Right cardiac atrium (tissue), 5 donors: ENCODE measurements at regions not wholly inside any gene's neighbourhood (a gene's known extent, or its start where the extent isn't known, plus 50 kb on each side); places are given as distances from the start of the nearest gene placed in this dataset.

Source experiments
- ATAC-seq, 2 donors: fragments of 200-7000 bp; cut with Tn5 transposase; one replicate each; pipeline versions ENCODE4 v1.8.0 to v1.9.1; 2020; ENCODE audit warnings: moderate library complexity in 2 of 2, mild to moderate bottlenecking in 1 of 2
- DNase-seq, 3 donors: peaks; one replicate each; pipeline ENCODE4 v3.0.0-alpha.2; 2020
- H3K27ac ChIP-seq: one replicate; pipeline ENCODE4 v1.5.1; 2013; ENCODE audit warnings: mild to moderate bottlenecking, low read length, control low read depth, moderate library complexity
- H3K27me3 ChIP-seq: one replicate; pipeline ENCODE4 v1.6.1; 2013; ENCODE audit not compliant: control insufficient read depth, insufficient read depth
- H3K4me1 ChIP-seq: one replicate; pipeline ENCODE4 v1.6.1; 2013; ENCODE audit warnings: low read length; ENCODE audit not compliant: control insufficient read depth, insufficient read depth
- H3K4me3 ChIP-seq: one replicate; pipeline ENCODE4 v1.5.1; 2013; ENCODE audit warnings: low read length, control low read depth
- H3K9me3 ChIP-seq: one replicate; pipeline ENCODE4 v1.6.1; 2013; ENCODE audit warnings: low read length; ENCODE audit not compliant: control insufficient read depth
- WGBS: extraction: QIAGEN DNeasy Blood & Tissue Kit; methylation state at CpG from one replicate; pipeline ENCODE4 v1.1.7; 2013; 5-methylcytosine and 5-hydroxymethylcytosine counted together
- intact Hi-C, 4 donors: fragments of 100-400 bp; cut with DNase I; formaldehyde crosslinking; loops; one replicate each; pipeline versions ENCODE4 v1.11.0 to v1.14.0; 2022 to 2023
- donor health status: healthy with polysubstance abuse.
- donor health status: DM: no; HTN: yes; CAD: no.
- donor health status: DM: no; HTN: no; CAD: no.
- donor health status: DM: no; HTN: yes; CAD: no; lungs with severe emphysema.
- donor health status: DM: yes; HTN: yes; CAD: no.

- ATAC-seq (no peak), DNase-seq (no peak)
- Histone ChIP-seq H3K27ac (no peak overlapping the region), H3K4me1 (no peaks in the 10 kb centered on the region), H3K9me3 (no peaks in the 10 kb centered on the region), H3K27me3 (no peaks in the 10 kb centered on the region), H3K4me3 (no peak overlapping the region)
- intact Hi-C loops: no loop called here
- 81% methylated on average over 12 of the region's 12 CpGs for WGBS
These were observed 437.9 kb downstream of the MATN1 start for GRCh38 chr1:30285501-30285932.

- Histone ChIP-seq H3K4me3 (no peak overlapping the region), H3K9me3 (no peaks in the 10 kb centered on the region), H3K4me1 (no peaks in the 10 kb centered on the region), H3K27me3 (no peaks in the 10 kb centered on the region), H3K27ac (no peak overlapping the region)
- DNase-seq (no peak), ATAC-seq (no peak)
- intact Hi-C loops: no loop called here
- 77% methylated on average over 17 of the region's 17 CpGs for WGBS
These were observed 438.5 kb downstream of the MATN1 start for GRCh38 chr1:30284728-30285475.

DNA sequence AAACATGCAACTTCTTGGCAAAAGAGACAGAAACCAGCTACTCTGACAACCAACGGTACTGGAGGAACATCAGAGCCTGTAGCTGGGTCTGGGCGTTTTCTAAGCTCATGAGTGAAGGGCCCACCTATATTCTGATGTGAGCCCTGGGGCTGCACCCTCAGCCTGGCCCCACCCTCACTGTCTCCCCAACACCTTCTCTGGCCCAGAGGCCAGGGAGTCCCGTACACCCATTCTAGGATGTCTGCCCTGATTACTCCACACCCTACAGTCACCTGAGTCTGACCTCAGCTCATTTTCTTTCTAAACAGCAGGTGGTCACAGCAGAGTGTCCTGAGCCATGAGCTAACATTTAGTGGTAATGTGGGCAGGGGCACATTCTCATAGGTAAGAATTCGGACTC is 439.2 kb downstream of the MATN1 start:
- Histone ChIP-seq H3K4me1 (no peaks in the 10 kb centered on the region), H3K27me3 (no peaks in the 10 kb centered on the region), H3K9me3 (no peaks in the 10 kb centered on the region), H3K4me3 (no peak overlapping the region), H3K27ac (no peak overlapping the region)
- intact Hi-C loops: no loop called here
- no peak for DNase-seq
- 81% methylated on average over 4 of the region's 4 CpGs for WGBS
- no peak for ATAC-seq

- no peak overlapping the region for H3K4me3 ChIP-seq
These were observed 440.0 kb downstream of the MATN1 start for GRCh38 chr1:30283199-30283962.

GRCh38 chr1:30280572-30280971 is 442.8 kb downstream of the MATN1 start:
- no peaks in the 10 kb centered on the region for H3K4me1 ChIP-seq
- no peak overlapping the region for H3K27ac ChIP-seq
- intact Hi-C loops: no loop called here
- DNase-seq (no peak), ATAC-seq (no peak)
- H3K9me3 ChIP-seq: no peaks in the 10 kb centered on the region
- no peaks in the 10 kb centered on the region for H3K27me3 ChIP-seq
- H3K4me3 ChIP-seq: no peak overlapping the region
- 91% methylated on average over 2 of the region's 2 CpGs for WGBS

More at GRCh38 chr1:30283199-30283962, 440.0 kb downstream of the MATN1 start:
- ATAC-seq (no peak), DNase-seq (no peak)
- Histone ChIP-seq H3K27me3 (no peaks in the 10 kb centered on the region), H3K9me3 (no peaks in the 10 kb centered on the region), H3K4me1 (no peaks in the 10 kb centered on the region), H3K27ac (no peak overlapping the region)
- intact Hi-C loops: no loop called here
- WGBS: 90% methylated on average over 8 of the region's 8 CpGs

DNA sequence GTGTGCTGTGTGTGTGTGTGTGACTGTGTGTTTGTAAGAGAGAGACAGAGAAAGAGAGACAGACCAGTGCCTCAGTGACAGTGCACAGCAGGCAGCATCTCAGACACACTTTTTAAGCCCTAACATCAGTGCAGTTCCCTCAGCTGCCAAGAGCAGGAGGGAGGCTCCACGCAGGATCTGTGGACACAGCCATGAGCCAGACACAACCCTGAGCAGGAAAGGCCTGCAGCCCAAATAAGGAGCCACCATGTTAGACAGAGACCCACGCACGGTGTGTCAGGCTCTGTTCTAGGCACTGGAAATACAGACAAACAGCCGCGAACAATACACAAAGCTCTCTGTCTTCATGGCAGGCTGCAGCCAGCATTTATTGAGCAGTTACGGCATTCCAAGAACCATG is 445.5 kb downstream of the MATN1 start:
- 82% methylated on average over 6 of the region's 6 CpGs for WGBS
- intact Hi-C loops: no loop called here
- Histone ChIP-seq H3K4me3 (no peak overlapping the region), H3K4me1 (no peaks in the 10 kb centered on the region), H3K27me3 (no peaks in the 10 kb centered on the region), H3K9me3 (no peaks in the 10 kb centered on the region), H3K27ac (no peak overlapping the region)
- no peak for DNase-seq
- no peak for ATAC-seq

DNA sequence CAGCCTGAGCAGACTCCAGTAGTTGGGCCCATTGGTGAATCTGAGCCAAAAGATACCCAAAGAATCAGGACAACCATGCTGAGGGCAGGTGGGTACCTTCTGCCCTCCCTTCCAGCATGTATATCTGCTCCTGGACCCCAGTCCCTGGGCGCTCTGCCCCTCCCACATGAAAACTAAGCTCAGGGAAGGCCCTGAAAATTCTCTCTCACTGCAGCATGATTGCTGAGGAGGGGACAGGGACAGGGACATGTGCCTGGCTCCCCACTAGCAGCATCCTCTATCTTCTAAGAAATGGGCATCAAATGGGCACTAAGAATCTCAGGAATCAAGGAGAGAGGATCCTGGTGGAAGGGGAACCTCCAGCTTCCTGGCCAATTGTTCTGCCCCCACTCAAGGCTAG is 446.0 kb downstream of the MATN1 start:
- Histone ChIP-seq H3K27me3 (no peaks in the 10 kb centered on the region), H3K27ac (no peak overlapping the region), H3K4me3 (no peak overlapping the region), H3K4me1 (no peaks in the 10 kb centered on the region), H3K9me3 (no peaks in the 10 kb centered on the region)
- ATAC-seq: no peak
- intact Hi-C loops: no loop called here
- WGBS: 92% methylated on average over 1 of the region's 1 CpG
- no peak for DNase-seq

GRCh38 chr1:30275926-30276764 is 447.2 kb downstream of the MATN1 start:
- H3K9me3 ChIP-seq: no peaks in the 10 kb centered on the region
- DNase-seq (no peak), ATAC-seq (no peak)
- 80% methylated on average over 15 of the region's 15 CpGs for WGBS
- no peaks in the 10 kb centered on the region for H3K4me1 ChIP-seq
- H3K27ac ChIP-seq: no peak overlapping the region
- intact Hi-C loops: no loop called here
- no peak overlapping the region for H3K4me3 ChIP-seq
- no peaks in the 10 kb centered on the region for H3K27me3 ChIP-seq

- Histone ChIP-seq H3K4me3 (no peak overlapping the region), H3K27ac (no peak overlapping the region), H3K27me3 (no peaks in the 10 kb centered on the region), H3K9me3 (no peaks in the 10 kb centered on the region), H3K4me1 (no peaks in the 10 kb centered on the region)
- DNase-seq: no peak
- intact Hi-C loops: no loop called here
- 72% methylated on average over 3 of the region's 3 CpGs for WGBS
- no peak for ATAC-seq
These were observed 448.3 kb downstream of the MATN1 start for GRCh38 chr1:30274976-30275621.

GRCh38 chr1:30274173-30274970 is 449.0 kb downstream of the MATN1 start:
- 57% methylated on average over 3 of the region's 3 CpGs for WGBS
- intact Hi-C loops: no loop called here
- Histone ChIP-seq H3K9me3 (no peaks in the 10 kb centered on the region), H3K4me3 (no peak overlapping the region), H3K4me1 (no peaks in the 10 kb centered on the region), H3K27ac (no peak overlapping the region), H3K27me3 (no peaks in the 10 kb centered on the region)
- no peak for ATAC-seq
- DNase-seq: no peak
